ENCODE measurements at regions not wholly inside any gene's neighbourhood (a gene's known extent, or its start where the extent isn't known, plus 50 kb on each side); places are given as distances from the start of the nearest gene placed in this dataset.

DNA sequence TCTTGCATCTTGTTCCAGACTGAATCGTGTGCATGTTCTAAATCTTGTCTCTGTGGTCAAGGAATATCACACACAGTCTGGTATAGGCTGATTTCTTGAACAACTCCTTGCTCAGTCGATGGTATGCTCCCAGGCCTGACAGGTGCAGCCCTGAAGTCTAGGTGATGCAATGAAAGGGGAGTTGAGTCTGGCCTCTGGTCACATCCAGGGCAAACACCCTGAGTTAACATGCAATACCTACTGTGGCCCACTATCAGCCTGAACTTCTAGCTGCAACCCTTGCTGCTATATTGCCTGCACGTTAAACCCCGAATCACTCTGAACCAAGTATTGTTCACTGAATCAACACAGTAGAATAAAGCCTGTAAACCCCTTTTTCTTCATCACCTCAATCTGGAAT, 303.4 kb downstream of the USP25 start:
- intact Hi-C loops (cut with DNase I; ENCODE audit: low total_unique reads), result no loop called here
- 90 to 91% methylated on average over 4 of the region's 4 CpGs for WGBS, 2 donors
- DNase-seq (ENCODE audit: low spot score in 2 of 2), result no peak
- H3K4me3 ChIP-seq (ENCODE audit: low read depth, poor library complexity, severe bottlenecking), result no peak overlapping the region
- TF ChIP-seq, protein P1, sequence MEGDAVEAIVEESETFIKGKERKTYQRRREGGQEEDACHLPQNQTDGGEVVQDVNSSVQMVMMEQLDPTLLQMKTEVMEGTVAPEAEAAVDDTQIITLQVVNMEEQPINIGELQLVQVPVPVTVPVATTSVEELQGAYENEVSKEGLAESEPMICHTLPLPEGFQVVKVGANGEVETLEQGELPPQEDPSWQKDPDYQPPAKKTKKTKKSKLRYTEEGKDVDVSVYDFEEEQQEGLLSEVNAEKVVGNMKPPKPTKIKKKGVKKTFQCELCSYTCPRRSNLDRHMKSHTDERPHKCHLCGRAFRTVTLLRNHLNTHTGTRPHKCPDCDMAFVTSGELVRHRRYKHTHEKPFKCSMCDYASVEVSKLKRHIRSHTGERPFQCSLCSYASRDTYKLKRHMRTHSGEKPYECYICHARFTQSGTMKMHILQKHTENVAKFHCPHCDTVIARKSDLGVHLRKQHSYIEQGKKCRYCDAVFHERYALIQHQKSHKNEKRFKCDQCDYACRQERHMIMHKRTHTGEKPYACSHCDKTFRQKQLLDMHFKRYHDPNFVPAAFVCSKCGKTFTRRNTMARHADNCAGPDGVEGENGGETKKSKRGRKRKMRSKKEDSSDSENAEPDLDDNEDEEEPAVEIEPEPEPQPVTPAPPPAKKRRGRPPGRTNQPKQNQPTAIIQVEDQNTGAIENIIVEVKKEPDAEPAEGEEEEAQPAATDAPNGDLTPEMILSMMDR (IDR thresholded peaks at IDR 0.05), result no peak
- TF ChIP-seq POLR2A (IDR thresholded peaks at IDR 0.05), result no peak

- no peak for DNase-seq (ENCODE audit: low spot score in 2 of 2)
- WGBS, 2 donors, result 0% methylated on average over 1 of the region's 1 CpG
- intact Hi-C loops (cut with DNase I; ENCODE audit: low total_unique reads), result no loop called here
- no peak for TF ChIP-seq POLR2A (IDR thresholded peaks at IDR 0.05)
- TF ChIP-seq, protein P1 (IDR thresholded peaks at IDR 0.05), result no peak
- no peak overlapping the region for H3K4me3 ChIP-seq (ENCODE audit: low read depth, poor library complexity, severe bottlenecking)
Measured at GRCh38 chr21:16034446-16035190, 304.8 kb downstream of the USP25 start.

DNA sequence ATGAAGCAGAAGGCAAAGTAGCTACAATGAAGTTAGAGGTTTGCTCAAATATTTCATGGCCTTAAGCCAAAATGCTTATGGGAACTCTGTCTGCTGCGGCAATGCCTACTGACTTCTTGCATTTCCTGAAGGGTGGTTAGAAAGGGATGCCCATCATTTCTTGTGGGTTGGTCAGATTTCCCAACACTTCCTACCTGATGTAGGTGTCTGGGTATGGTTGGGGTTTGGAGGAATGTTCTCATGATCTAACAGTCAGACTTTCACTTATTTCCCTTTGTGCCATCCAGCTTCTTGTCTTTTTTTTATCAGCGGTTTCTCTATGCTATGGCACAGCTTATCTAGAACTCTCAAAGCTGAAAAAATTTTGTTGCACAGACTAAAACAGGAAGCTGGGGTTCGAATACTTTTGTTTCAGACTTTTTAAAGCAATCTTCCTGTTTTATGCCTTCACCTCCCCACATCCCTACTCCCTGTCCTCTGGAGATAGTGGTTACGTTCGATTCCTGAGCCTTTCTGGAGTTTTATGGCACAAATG, 307.7 kb downstream of the USP25 start:
- TF ChIP-seq, protein P1 (IDR thresholded peaks at IDR 0.05), result no peak
- no peak for TF ChIP-seq POLR2A (IDR thresholded peaks at IDR 0.05)
- H3K4me3 ChIP-seq (ENCODE audit: low read depth, poor library complexity, severe bottlenecking), result no peak overlapping the region
- DNase-seq (ENCODE audit: low spot score in 2 of 2), result no peak
- 65 to 67% methylated on average over 5 of the region's 5 CpGs for WGBS, 2 donors
- intact Hi-C loops (cut with DNase I; ENCODE audit: low total_unique reads), result no loop called here

DNA sequence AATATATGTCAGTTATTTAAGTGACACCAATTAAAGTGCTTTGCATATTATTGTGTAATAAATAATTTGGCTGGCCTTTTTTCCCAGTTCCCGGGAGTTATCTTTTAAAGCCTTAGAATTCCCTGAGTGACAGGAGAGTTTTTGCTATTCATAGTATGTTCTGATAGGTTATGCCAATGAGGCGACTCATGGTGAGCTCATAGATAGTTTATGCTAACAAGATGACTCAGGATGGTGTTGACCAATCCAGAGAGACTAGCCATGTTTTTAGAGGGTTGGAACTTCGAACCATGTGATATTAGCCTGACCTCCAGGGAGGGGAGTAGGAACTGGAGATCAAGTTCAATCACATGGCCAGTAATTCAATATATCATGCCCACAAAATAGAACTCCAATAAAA, 310.8 kb downstream of the USP25 start:
- TF ChIP-seq POLR2A (IDR thresholded peaks at IDR 0.05), result no peak
- TF ChIP-seq, protein P1 (IDR thresholded peaks at IDR 0.05), result no peak
- H3K4me3 ChIP-seq (ENCODE audit: low read depth, poor library complexity, severe bottlenecking), result no peak overlapping the region
- DNase-seq (ENCODE audit: low spot score in 2 of 2), result no peak
- intact Hi-C loops (cut with DNase I; ENCODE audit: low total_unique reads), result no loop called here
- 84 to 86% methylated on average over 3 of the region's 3 CpGs for WGBS, 2 donors

DNA sequence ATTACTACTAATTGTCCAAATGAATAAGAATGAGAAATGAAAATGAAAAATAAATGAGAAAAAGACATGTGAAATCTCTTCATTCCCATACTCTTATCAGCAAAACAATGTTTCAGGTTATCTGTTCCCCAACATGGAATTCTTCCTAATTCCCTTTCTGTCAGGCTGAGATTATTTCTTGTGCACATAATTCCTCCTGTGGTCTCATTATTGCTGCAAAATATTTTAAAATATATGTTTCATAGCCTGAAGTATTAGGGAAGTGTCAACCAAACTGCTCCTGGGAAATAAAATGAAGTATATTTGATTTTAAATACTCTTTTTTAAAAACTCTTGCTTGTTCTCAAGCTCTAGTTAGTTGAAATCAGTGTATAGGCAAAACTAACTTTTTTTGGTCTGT, 314.9 kb downstream of the USP25 start:
- DNase-seq (ENCODE audit: low spot score in 2 of 2), result no peak
- no peak for TF ChIP-seq POLR2A (IDR thresholded peaks at IDR 0.05)
- TF ChIP-seq, protein P1 (IDR thresholded peaks at IDR 0.05), result no peak
- H3K4me3 ChIP-seq (ENCODE audit: low read depth, poor library complexity, severe bottlenecking), result no peak overlapping the region
- intact Hi-C loops (cut with DNase I; ENCODE audit: low total_unique reads), result no loop called here
